HepG2 (cell line): ENCODE measurements at regions not wholly inside any gene's neighbourhood (a gene's known extent, or its start where the extent isn't known, plus 50 kb on each side); places are given as distances from the start of the nearest gene placed in this dataset.
A peak's percentile ranks its signal among the peaks of the same experiment; 100 is the strongest.

Source experiments
- ATAC-seq: fragments of 200-7000 bp; cut with Tn5 transposase; 3 replicates; pipeline ENCODE4 v1.9.1; 2020; ENCODE audit warnings: mild to moderate bottlenecking, moderate library complexity
- BruUV-seq: library from RNA; stranded (reverse); fragments of 400-500 nt; replicated peaks from 2 replicates; lab custom pipeline; 2021; lab: Mats Ljungman, UMichigan
- CTCF ChIA-PET: fragments of 300-600 bp; formaldehyde crosslinking; extraction: SDS; loops from one replicate; lab custom pipeline; 2021; ENCODE audit warnings: low total read pairs, inconsistent platforms, low intra/inter-chr PET ratio; lab: Yijun Ruan, JAX
- POLR2A ChIA-PET: fragments of 350-600 bp; sonication (Branson Sonifier 250); formaldehyde crosslinking; loops from one replicate; lab custom pipeline; 2020; ENCODE audit warnings: antibody characterized with exemption, inconsistent platforms; lab: Yijun Ruan, JAX
- DNase-seq: peaks from one replicate; pipeline ENCODE4 v3.0.0-alpha.2; 2015; ENCODE audit warnings: low spot score
- FAIRE-seq: peaks from 3 replicates; lab custom pipeline; 2011; peaks lifted over from hg19 to GRCh38; lab: Jason Lieb, UNC
- H2AFZ ChIP-seq: one replicate; pipeline ENCODE4 v1.6.1; 2011; ENCODE audit warnings: low read length, inconsistent platforms
- H3K27ac ChIP-seq: fragments of 300-600 bp; 3 replicates; pipeline ENCODE4 v1.8.0; 2011; ENCODE audit warnings: mixed run types, mild to moderate bottlenecking, mixed read lengths, low read length, inconsistent platforms; ENCODE audit not compliant: insufficient read depth; ENCODE audit errors: extremely low read length
- H3K27me3 ChIP-seq, 2 experiments: fragments of 200-600 bp in 1 of 2; 2 replicates in 1 of 2; 3 replicates in 1 of 2; pipeline versions ENCODE4 v1.6.0 to v1.8.0; 2011; ENCODE audit warnings: low read length in 2 of 2, mild to moderate bottlenecking in 2 of 2, moderate library complexity in 2 of 2, inconsistent platforms in 1 of 2; ENCODE audit not compliant: insufficient read depth in 2 of 2, control insufficient read depth in 1 of 2
- H3K36me3 ChIP-seq, 2 experiments: fragments of 200-600 bp in 1 of 2; replicated peaks in 1 of 2; 2 replicates in 1 of 2; 3 replicates in 1 of 2; pipeline versions ENCODE4 v1.5.1 to v1.8.0; 2011; ENCODE audit warnings: low read length in 2 of 2, inconsistent platforms in 1 of 2; ENCODE audit not compliant: insufficient read depth in 2 of 2, control insufficient read depth in 1 of 2
- H3K4me1 ChIP-seq: 2 replicates; pipeline ENCODE4 v1.5.1; 2012; ENCODE audit warnings: low read length, inconsistent platforms; ENCODE audit not compliant: insufficient read depth
- H3K4me2 ChIP-seq: 2 replicates; pipeline ENCODE4 v1.6.0; 2011; ENCODE audit warnings: low read depth, low read length, inconsistent platforms
- H3K4me3 ChIP-seq, 3 experiments: fragments of 200-600 bp in 1 of 3; sonication (generic), shearing (Covaris generic) in 1 of 3; replicated peaks in 1 of 3; 2 replicates each; pipeline ENCODE4 v1.5.1; 2011 to 2016; ENCODE audit warnings: low read length in 3 of 3, inconsistent platforms in 2 of 3, low read depth in 2 of 3, mild to moderate bottlenecking in 2 of 3, control low read depth in 1 of 3, mixed read lengths in 1 of 3; ENCODE audit not compliant: insufficient read depth in 1 of 3
- H3K79me2 ChIP-seq: one replicate; pipeline ENCODE4 v1.6.1; 2011; ENCODE audit warnings: low read length, inconsistent platforms; ENCODE audit not compliant: insufficient read depth
- H3K9ac ChIP-seq: 2 replicates; pipeline ENCODE4 v1.6.0; 2011; ENCODE audit warnings: mild to moderate bottlenecking, low read depth, low read length, inconsistent platforms; ENCODE audit not compliant: insufficient read depth
- H3K9me3 ChIP-seq: 2 replicates; pipeline ENCODE4 v1.5.1; 2012; ENCODE audit warnings: mild to moderate bottlenecking, low read length
- H4K20me1 ChIP-seq: 2 replicates; pipeline ENCODE4 v1.6.0; 2011; ENCODE audit warnings: inconsistent platforms, mild to moderate bottlenecking, low read length, moderate library complexity; ENCODE audit not compliant: insufficient read depth
- ARID4A ChIP-seq: sonication (generic); formaldehyde crosslinking; IDR thresholded peaks from 2 replicates; pipeline ENCODE4 v1.5.0; 2020; ENCODE audit warnings: mild to moderate bottlenecking, missing genetic modification reagents, borderline replicate concordance
- CEBPB ChIP-seq: IDR thresholded peaks from 2 replicates; pipeline ENCODE4 v1.6.1; 2011; ENCODE audit warnings: low read depth, low read length, improper control_type of control experiment, borderline replicate concordance
- ETV6 ChIP-seq: sonication (generic); formaldehyde crosslinking; conservative IDR thresholded peaks from 2 replicates; pipeline ENCODE4 v1.4.0; 2020; ENCODE audit warnings: missing genetic modification reagents
- HMGXB4 ChIP-seq, 2 experiments: sonication (generic) in 1 of 2; formaldehyde crosslinking in 1 of 2; IDR thresholded peaks; 2 replicates each; pipeline versions ENCODE4 v1.4.0 to v1.6.1; 2018 to 2020; ENCODE audit warnings: missing genetic modification reagents in 2 of 2, borderline replicate concordance in 1 of 2, low read depth in 1 of 2, mild to moderate bottlenecking in 1 of 2, missing biosample characterization in 1 of 2
- RARA ChIP-seq: IDR thresholded peaks from 2 replicates; pipeline ENCODE4 v1.6.1; 2016; ENCODE audit warnings: missing genetic modification reagents, missing compliant biosample characterization
- ZSCAN5A ChIP-seq: sonication (generic); formaldehyde crosslinking; IDR thresholded peaks from 2 replicates; pipeline ENCODE4 v1.8.0; 2022; ENCODE audit warnings: mild to moderate bottlenecking, missing genetic modification reagents, borderline replicate concordance
- WGBS: methylation state at CpG from one replicate; pipeline ENCODE4 v1.1.6; 2017; ENCODE audit warnings: low lambda C conversion rate; 5-methylcytosine and 5-hydroxymethylcytosine counted together
- in situ Hi-C: cut with HindIII; loops from 2 replicates; pipeline ENCODE4 v1.10.0; 2017; ENCODE audit warnings: low pct_unique_long_range_greater_than_20kb; ENCODE audit not compliant: extremely low pct_ligation_motif_present
- intact Hi-C: fragments of 100-400 bp; cut with micrococcal nuclease; formaldehyde crosslinking; loops from one replicate; pipeline ENCODE4 v1.10.0; 2022; ENCODE audit not compliant: unreplicated experiment

GRCh38 chr12:93090731-93091172, 161.7 kb upstream of the EEA1 start (continued):
- TF ChIP-seq HMGXB4 (CRISPR knock-in tag; IDR thresholded peaks at IDR 0.05; ENCODE audit: borderline replicate concordance in 1 of 2, low read depth in 1 of 2) (no peak), ZSCAN5A (CRISPR knock-in tag) (no peak)

- no peaks in the 10 kb centered on the region for H3K79me2 ChIP-seq
- no peak overlapping the region for H3K9ac ChIP-seq
- in situ Hi-C loops (no loop called here), intact Hi-C loops (no loop called here)
- H3K4me2 ChIP-seq: no peak overlapping the region
- H2AFZ ChIP-seq: no peak overlapping the region
- BruUV-seq: no TSS peak
- no peaks in the 10 kb centered on the region for H3K27me3 ChIP-seq
- FAIRE-seq: no peak
- H3K27ac ChIP-seq: no peak overlapping the region
- no peaks in the 10 kb centered on the region for H3K36me3 ChIP-seq
- no peaks in the 10 kb centered on the region for H4K20me1 ChIP-seq
- no peak for DNase-seq
- H3K4me3 ChIP-seq: no peak overlapping the region
- CTCF ChIA-PET: no interaction called here
- WGBS: 82% methylated on average over 6 of the region's 6 CpGs
- H3K4me1 ChIP-seq: peaks cover 79% of the 10 kb centered on the region
- TF ChIP-seq CEBPB (0 out of 2 replicates have a peak, but pooled peaks have one; percentile 13), ARID4A (CRISPR knock-in tag) (no peak), RARA (CRISPR knock-in tag) (0 out of 2 replicates have a peak, but pooled peaks have one; percentile 19), ETV6 (CRISPR knock-in tag) (no peak)
- ATAC-seq: no peak
- no peaks in the 10 kb centered on the region for H3K9me3 ChIP-seq
- POLR2A ChIA-PET: no interaction called here
These were observed 163.0 kb upstream of the EEA1 start for GRCh38 chr12:93091886-93092648.
